ENCODE measurements at regions not wholly inside any gene's neighbourhood (a gene's known extent, or its start where the extent isn't known, plus 50 kb on each side); places are given as distances from the start of the nearest gene placed in this dataset.

DNA sequence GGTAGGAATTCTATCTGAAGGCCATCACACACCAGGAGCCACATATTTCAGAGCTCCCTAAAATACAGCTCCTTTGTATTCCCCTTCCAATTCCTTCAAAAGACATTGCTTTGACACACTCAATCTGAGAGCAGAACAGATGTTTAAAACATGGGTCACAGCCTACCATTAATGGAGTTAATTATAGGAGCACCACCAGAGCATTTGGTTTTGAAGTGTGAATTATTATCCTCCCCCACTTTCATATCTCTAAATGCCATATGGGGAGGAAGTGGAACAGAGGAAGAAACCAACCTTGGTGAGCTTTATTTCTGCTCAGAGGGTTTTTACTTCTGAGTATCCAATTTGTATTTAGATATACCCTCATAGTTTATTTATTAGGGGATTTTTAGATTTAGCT, 50.7 kb upstream of the TNFRSF21 start:
- no peak for DNase-seq (ENCODE audit: low read depth)

DNA sequence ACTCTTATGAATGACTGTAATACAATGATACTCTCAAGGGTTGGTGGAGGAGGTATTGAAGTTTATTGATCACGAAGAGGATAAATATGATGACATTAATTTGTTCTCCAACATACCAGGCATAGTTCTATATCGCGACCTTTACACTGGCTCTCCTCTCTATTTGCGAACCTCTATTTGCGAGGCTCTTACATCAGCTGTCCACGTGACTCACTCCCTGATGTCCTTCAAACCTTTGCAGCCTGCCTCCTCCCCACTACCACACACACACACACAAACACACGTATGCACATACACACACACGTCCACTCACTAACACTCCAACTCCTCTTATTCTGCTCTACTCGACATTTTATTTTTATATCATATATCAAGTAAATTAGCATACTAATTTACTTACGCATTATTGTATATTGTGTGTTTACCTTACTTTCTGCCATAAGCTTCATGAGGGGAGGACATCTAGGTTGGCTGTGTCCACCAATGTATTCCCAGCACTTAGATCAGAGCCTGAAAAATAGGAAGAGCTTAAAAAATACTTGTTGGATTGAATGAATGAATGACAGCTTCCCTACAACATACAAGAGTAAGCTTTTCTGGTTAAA, 53.3 kb upstream of the TNFRSF21 start:
- DNase-seq (ENCODE audit: low read depth) = no peak

DNA sequence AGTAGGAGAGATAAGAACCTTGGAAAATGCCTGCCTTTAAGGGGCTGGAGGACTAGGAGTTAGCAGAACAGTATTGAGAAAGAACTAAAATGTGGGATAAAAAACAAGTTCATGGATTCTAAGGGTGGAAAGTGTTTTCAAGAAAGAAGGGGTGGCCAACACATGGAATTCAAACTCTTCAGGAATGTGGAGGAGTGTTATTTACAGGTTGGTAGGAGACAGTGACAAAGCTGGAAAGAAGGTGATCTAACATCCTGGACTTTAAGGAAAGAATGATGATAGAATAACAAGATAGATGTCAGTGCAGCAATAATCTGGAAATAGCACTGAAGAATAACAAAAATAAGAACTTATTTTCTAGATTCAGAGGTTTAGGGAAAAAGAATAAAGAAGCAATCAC, 54.0 kb upstream of the TNFRSF21 start:
- no peak for DNase-seq (ENCODE audit: low read depth)

- DNase-seq (ENCODE audit: low read depth) = peak; percentile 22
Measured at GRCh38 chr6:47366335-47366890, 56.7 kb upstream of the TNFRSF21 start.

DNA sequence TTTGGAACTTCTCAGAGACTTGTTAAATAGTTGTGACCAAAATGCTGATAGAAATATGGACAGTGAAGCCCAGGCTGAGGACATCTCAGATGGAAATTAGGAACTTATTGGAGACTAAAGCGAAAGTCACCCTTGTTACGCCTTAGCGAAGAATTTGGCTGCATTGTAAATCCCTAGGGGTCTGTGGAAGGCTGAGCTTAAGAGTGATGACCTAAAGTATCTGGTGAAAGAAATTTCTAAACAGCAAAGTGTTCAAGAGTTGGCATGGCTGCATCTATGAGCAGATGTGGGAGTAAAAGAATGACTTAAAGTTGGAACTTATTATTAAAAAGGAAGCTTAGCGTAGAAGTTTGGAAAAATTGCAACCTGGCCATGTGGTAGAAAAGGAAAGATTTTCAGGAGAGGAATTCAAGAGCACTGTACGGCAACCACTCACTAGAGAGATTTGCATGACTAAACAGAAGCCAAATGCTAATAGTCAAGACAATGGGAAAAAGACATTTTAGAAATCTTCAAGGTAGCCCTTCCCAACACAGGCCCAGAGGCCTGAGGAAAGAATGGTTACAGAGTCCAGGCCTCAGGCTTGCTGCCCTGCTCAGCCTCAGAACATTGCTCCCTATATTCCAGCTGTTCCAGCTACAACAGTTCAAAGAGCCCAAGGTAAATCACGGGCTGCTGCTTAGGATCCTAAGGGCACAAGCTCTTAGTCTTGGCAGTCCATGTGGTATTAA, 61.6 kb upstream of the TNFRSF21 start:
- no peak for DNase-seq (ENCODE audit: low read depth)

- DNase-seq (ENCODE audit: low read depth) = no peak
Measured at GRCh38 chr6:47371870-47372255, 62.2 kb upstream of the TNFRSF21 start.

DNA sequence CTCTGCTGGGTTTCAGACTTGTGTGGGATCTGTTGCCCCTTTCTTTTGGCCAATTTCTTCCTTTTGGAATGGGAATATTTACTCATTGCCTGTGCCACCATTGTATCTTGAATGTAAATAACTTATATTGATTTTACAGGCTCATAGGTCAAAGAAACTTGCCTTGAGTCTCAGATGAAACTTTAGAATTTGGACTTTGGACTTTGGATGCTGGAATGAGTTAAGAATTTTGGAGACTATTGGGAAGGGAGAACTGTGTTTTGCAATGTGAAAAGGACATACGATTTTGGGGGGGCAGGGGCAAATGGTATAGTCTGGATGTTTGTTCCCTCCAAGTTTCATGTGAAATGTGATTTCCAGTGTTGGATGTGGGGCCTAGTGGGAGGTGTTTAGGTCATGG, 62.6 kb upstream of the TNFRSF21 start:
- DNase-seq (ENCODE audit: low read depth) = no peak

DNA sequence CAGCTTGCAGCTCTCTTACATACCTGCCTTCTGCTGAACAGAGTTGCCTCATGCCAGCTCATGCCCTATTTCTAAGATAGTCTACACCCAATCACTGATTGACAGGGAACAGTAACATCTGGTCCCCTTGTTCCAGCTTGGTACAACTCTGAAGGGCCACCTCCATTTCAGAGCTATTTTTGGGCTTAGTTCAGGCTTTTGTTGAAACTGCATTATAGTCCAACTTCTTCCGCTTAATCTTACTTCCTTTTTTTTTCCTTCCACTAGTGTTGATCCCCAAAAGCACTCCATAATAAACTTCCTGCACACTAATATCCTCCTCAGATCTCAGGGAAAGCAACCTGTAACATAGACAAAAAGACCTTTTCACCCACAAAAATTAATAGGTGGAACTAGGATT, 65.7 kb upstream of the TNFRSF21 start:
- no peak for DNase-seq (ENCODE audit: low read depth)

GRCh38 chr6:47376930-47377329, 67.2 kb upstream of the TNFRSF21 start:
- DNase-seq (ENCODE audit: low read depth) = no peak

GRCh38 chr6:47377971-47378370, 68.3 kb upstream of the TNFRSF21 start:
- no peak for DNase-seq (ENCODE audit: low read depth)

DNA sequence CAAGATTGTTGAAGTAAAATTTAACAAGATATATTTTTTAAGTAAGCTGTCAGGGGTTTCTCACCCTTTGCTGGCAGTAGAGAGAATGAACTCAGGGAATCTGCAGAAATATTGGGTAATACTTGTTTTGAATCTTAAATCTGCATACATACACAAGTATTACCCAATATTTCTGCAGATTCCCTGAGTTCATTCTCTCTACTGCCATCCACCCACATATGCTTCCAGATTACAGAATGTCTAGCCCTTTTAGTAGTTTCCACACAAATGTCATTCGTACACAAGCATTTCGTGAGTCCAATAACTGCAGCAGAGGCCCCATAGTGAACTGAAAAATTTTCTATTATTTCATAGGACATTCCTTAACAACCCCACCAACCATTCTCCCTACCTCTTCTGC, 69.6 kb upstream of the TNFRSF21 start:
- no peak for DNase-seq (ENCODE audit: low read depth)

DNA sequence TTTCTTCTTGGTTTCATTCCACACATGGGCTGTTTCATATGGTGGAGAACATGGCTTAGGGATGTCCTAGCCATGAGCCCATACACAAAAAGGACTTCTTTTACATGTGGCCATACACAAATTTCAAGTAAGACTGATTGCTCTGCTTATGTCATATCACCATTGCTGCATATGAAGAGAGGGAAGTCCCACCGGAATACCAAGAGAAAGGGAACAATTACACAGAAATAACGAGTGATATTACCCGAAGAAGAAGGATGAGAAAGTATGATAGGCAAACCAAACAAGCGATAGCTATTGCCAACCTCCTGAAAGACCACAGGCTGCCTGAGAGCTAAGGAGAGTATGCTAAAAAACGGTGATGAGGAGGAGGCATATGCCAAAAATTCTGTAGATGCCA, 70.5 kb upstream of the TNFRSF21 start:
- no peak for DNase-seq (ENCODE audit: low read depth)

DNA sequence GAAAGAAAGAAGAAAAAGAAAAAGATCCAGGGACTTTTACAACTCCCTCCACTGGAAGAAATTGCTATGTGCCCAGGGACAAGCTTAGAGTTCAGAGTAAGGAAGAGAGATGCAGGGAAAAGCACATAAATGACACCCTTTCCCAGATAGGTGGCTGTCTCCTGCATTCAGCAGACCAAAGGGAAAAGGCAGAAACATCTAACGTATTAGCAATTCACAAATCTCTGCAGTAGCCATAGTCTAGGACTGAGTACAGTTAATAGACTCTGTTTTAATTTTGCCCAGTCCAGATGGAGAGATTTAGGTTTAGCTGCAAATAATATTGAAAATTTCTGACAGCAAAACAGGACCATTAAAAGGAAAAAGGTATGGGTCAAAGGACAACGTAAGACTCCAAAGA, 71.3 kb upstream of the TNFRSF21 start:
- DNase-seq (ENCODE audit: low read depth) = no peak

DNA sequence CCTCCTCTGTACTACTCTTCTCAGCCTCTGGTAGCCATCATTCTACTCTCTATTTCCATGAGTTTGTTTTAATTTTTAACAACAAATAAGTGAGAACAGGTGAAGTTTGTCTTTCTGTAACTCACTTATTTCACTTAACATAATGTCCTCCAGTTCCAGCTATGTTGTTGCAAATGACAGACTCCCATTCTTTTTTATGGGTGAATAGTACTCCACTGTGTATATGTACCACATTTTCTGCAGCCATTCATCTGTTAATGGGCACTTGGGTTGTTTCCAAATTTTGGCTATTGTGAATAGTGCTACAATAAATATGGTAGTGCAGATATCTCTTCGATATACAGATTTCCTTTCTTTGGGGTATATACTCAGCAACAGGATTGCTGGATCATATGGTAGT, 73.7 kb upstream of the TNFRSF21 start:
- DNase-seq (ENCODE audit: low read depth) = no peak

DNA sequence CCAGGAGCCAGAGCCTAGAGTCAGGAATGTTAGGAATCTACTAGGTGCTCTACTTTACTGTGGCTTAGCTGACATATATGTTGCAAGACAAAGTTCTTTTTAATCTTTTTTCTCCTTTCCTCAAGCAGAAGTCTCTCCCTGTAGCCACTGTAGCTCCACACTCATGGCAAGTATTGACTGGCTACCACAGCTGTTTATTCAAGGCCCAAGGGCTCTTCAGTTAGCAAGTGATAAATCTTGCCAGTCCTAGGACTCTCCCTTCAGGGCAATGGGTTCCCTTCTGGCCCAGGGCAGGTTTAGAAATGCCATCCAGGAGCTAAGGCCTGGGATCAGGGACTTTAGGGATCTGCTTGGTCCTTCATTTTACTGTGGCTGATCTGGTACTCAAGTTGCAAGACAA, 82.0 kb upstream of the TNFRSF21 start:
- no peak for DNase-seq (ENCODE audit: low read depth)

DNA sequence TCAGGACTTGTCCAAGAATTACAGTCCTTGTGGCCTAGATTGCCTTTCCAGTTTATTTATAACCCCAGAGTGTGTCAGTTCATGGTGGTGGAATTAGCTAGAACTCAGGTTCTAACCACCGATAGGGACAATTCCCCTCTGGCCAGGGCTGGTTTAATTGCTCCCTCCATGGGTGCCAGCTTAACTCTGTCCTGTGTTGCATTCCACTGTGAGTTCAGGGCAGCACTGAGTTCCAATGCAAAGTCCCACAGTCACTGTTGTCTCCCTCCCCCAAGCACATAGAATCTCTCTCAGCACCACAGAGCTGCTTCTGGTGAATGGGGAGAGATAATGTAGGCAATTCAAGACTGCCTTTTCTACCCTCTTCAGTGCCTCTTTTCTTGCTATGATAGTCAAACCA, 82.5 kb upstream of the TNFRSF21 start:
- DNase-seq (ENCODE audit: low read depth) = no peak

GRCh38 chr6:47396401-47397069, 81.1 kb upstream of the CD2AP start:
- DNase-seq (ENCODE audit: low read depth) = no peak

DNA sequence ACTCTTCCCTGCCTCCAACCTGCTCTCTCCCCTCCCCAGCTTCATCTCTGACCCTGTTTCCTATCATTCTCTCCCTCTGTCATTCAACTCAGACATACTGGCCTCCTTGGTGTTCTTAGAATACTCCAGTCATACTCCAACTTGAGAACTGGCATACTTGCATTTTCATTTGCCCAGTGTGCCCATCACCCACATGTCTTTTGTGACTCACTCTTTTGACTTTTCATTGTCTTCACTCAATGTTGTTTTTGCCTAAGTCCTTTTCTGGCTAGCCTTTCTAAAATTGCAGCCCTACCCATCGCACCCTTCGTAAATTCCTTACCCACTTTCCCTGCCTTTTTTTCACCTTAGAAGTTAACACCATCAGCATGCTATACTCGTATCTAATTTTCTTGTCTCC, 77.0 kb upstream of the CD2AP start:
- no peak for DNase-seq (ENCODE audit: low read depth)

DNA sequence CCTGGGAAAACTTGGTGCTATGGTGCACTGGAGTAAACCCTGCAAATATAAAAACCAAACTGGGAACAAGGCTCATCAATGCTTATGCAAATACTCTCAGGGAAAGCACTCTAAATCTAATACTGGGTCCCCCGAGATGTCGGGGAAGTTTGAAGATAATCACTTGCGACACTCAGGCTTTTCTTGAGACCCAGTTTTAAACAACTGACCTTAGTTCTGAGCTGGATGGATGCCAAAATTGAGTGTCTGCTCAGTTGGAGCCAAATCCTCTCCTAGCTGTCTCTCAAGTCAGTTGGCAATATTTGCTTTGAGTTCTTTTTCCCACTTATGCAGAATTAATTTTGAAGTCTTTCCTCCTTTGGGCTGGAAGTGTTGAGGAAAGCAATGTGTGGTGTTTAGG, 75.5 kb upstream of the CD2AP start:
- no peak for DNase-seq (ENCODE audit: low read depth)

- DNase-seq (ENCODE audit: low read depth) = no peak
Measured at GRCh38 chr6:47403056-47403455, 74.5 kb upstream of the CD2AP start.

- no peak for DNase-seq (ENCODE audit: low read depth)
Measured at GRCh38 chr6:47403801-47404200, 73.8 kb upstream of the CD2AP start.

DNA sequence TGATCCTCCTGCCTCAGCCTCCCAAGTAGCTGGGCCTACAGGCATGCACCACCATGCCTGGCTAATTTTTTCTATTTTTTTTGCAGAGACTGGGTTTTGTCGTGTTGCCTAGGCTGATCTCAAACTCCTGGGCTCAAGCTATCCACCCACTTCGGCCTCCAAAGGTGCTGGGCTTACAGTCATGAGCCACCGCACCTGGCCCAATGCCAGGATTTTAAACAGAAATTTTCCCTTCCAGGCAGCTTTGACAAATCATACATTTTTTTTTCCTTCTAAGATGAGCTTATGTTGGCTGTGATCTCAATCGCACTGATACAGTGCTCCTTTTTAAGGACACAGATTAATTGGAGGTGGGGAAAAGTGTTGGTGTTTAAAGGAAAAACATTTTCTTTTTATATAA, 73.2 kb upstream of the CD2AP start:
- DNase-seq (ENCODE audit: low read depth) = no peak

DNA sequence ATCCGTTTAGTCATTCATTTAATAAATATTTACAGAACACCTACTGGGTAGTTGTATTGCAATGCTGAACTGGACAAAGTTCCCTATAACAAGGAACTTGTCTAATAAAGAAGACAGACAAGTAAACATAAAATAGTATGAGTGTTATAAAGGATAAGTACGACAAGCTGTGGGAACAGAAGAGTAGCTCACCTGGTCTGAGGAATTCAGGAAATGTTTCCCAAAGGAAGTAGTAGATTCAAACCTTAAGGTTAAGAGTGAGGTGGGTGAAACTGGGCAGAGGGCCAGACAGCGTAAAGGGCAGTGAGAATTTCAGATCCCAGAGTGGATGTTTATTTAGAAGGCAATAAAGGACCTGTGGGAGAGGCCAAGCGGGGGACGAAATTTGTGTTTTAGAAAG, 72.3 kb upstream of the CD2AP start:
- no peak for DNase-seq (ENCODE audit: low read depth)
